Stimulated activated naive CD8-positive, alpha-beta T cell treated with anti-CD3 and anti-CD28 coated beads, Interleukin-15, Interleukin-2, amounts not matched to agents 100 ng/mL and 50 ng/mL, for 24 hours (primary cell): ENCODE measurements at regions not wholly inside any gene's neighbourhood (a gene's known extent, or its start where the extent isn't known, plus 50 kb on each side); places are given as distances from the start of the nearest gene placed in this dataset.

Source experiments
- H3K27ac Mint-ChIP-seq: one replicate; pipeline ENCODE4 v1.8.0; 2021; ENCODE audit warnings: mild to moderate bottlenecking, mixed read lengths
- H3K27me3 Mint-ChIP-seq: one replicate; pipeline ENCODE4 v1.8.0; 2021; ENCODE audit warnings: mixed read lengths
- H3K36me3 Mint-ChIP-seq: one replicate; pipeline ENCODE4 v1.8.0; 2021; ENCODE audit warnings: low read depth, mixed read lengths
- H3K4me1 Mint-ChIP-seq: one replicate; pipeline ENCODE4 v1.8.0; 2021; ENCODE audit warnings: low read depth, mixed read lengths
- H3K4me3 Mint-ChIP-seq: one replicate; pipeline ENCODE4 v1.8.0; 2021; ENCODE audit warnings: mild to moderate bottlenecking, mixed read lengths
- H3K9me3 Mint-ChIP-seq: one replicate; pipeline ENCODE4 v1.8.0; 2021; ENCODE audit warnings: mixed read lengths

- no peaks in the 10 kb centered on the region for H3K9me3 Mint-ChIP-seq
- no peaks in the 10 kb centered on the region for H3K36me3 Mint-ChIP-seq
- no peak overlapping the region for H3K27ac Mint-ChIP-seq
- H3K4me3 Mint-ChIP-seq = no peak overlapping the region
- peaks cover 12% of the 10 kb centered on the region for H3K27me3 Mint-ChIP-seq
- no peaks in the 10 kb centered on the region for H3K4me1 Mint-ChIP-seq
These were observed 51.4 kb upstream of the RASD2 start for GRCh38 chr22:35489239-35489638.
